ENCODE measurements at regions not wholly inside any gene's neighbourhood (a gene's known extent, or its start where the extent isn't known, plus 50 kb on each side); places are given as distances from the start of the nearest gene placed in this dataset.

DNA sequence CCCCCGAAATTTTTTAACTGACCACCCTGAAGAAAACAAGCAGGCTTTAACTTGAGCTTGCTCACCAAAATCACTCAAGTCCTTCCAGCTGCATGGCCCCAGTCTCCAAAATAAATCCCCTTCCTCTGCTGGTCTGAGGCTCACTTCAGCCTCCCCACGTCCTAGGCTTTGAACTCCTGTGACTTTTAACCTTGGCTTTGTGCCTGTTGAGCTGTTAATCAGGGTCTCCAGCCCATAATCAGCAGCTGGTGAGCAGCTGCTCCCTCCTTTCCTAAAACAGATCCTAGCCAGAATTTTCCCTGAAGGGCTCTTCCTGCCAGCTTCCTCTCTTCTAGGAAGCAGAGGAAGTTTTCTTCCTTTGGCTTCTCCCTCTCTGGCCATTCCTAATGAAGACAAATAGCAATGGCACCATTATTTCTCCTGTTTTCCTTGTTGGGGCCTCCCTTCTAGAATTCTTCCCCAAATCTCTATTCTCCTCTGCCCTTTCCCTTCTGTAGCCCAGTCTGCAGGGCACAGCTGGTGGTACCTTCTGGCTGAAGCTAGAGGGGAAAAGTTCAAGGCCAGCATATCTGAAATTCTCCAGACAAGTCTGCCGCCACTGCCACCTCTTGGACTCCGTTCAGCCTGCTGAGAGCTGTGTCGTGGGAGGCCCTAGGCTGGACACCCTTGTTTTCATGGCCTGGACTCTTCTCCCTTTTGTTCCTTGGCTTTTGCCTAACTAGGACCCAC lies 152.1 kb downstream of the NOC3L start:
- Histone ChIP-seq H3K36me3 (ENCODE audit: insufficient read depth, low read length) (no peaks in the 10 kb centered on the region), H3K27me3 (ENCODE audit: insufficient read depth, low read length) (no peaks in the 10 kb centered on the region), H3K9me2 (ENCODE audit: low read depth, low read length) (no peaks in the 10 kb centered on the region), H4K20me1 (ENCODE audit: insufficient read depth, low read length) (no peaks in the 10 kb centered on the region), H3K4me1 (ENCODE audit: insufficient read depth, low read length, severe bottlenecking) (no peaks in the 10 kb centered on the region), H3K4me3 (ENCODE audit: low read depth, low read length, poor library complexity, severe bottlenecking) (no peak overlapping the region), H3K9me3 (ENCODE audit: low read length) (no peaks in the 10 kb centered on the region), H2AFZ (ENCODE audit: low read length) (no peak overlapping the region), H3K9ac (ENCODE audit: low read length) (no peak overlapping the region), H3F3A (ENCODE audit: insufficient read depth, low read length) (no peaks in the 10 kb centered on the region), H3K4me2 (ENCODE audit: low read length) (no peak overlapping the region), H3K27ac (ENCODE audit: low read depth, low read length, poor library complexity, severe bottlenecking) (no peak overlapping the region), H3K79me2 (ENCODE audit: insufficient read depth, low read length) (no peaks in the 10 kb centered on the region)
- TF ChIP-seq EZH2 (IDR thresholded peaks at IDR 0.05; ENCODE audit: borderline replicate concordance, low read length), result no peak
- TF ChIP-seq, protein P1, sequence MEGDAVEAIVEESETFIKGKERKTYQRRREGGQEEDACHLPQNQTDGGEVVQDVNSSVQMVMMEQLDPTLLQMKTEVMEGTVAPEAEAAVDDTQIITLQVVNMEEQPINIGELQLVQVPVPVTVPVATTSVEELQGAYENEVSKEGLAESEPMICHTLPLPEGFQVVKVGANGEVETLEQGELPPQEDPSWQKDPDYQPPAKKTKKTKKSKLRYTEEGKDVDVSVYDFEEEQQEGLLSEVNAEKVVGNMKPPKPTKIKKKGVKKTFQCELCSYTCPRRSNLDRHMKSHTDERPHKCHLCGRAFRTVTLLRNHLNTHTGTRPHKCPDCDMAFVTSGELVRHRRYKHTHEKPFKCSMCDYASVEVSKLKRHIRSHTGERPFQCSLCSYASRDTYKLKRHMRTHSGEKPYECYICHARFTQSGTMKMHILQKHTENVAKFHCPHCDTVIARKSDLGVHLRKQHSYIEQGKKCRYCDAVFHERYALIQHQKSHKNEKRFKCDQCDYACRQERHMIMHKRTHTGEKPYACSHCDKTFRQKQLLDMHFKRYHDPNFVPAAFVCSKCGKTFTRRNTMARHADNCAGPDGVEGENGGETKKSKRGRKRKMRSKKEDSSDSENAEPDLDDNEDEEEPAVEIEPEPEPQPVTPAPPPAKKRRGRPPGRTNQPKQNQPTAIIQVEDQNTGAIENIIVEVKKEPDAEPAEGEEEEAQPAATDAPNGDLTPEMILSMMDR (IDR thresholded peaks at IDR 0.05; ENCODE audit: low read length), result no peak

DNA sequence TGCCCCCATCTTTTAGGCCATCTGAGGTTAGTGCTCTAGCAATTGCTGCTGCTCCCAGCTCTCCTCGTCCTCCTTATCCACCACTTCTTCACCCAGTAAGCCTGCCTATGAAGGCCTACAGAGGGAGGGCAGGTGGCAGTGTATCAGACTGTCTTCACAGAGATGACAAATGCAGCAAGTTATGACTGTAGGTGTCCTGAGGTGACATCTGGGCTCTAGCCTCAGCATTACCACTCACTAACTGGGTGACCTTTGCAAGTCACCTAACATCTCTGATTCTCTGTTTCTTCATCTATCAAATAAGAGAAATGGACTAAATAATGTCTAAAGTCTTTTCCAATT lies 151.6 kb downstream of the NOC3L start:
- Histone ChIP-seq H3K79me2 (ENCODE audit: insufficient read depth, low read length) (no peaks in the 10 kb centered on the region), H3K4me1 (ENCODE audit: insufficient read depth, low read length, severe bottlenecking) (no peaks in the 10 kb centered on the region), H3K27ac (ENCODE audit: low read depth, low read length, poor library complexity, severe bottlenecking) (no peak overlapping the region), H3K9me3 (ENCODE audit: low read length) (no peaks in the 10 kb centered on the region), H3K4me3 (ENCODE audit: low read depth, low read length, poor library complexity, severe bottlenecking) (no peak overlapping the region), H3F3A (ENCODE audit: insufficient read depth, low read length) (no peaks in the 10 kb centered on the region), H4K20me1 (ENCODE audit: insufficient read depth, low read length) (no peaks in the 10 kb centered on the region), H3K4me2 (ENCODE audit: low read length) (no peak overlapping the region), H3K36me3 (ENCODE audit: insufficient read depth, low read length) (no peaks in the 10 kb centered on the region), H3K9ac (ENCODE audit: low read length) (no peak overlapping the region), H3K9me2 (ENCODE audit: low read depth, low read length) (no peaks in the 10 kb centered on the region), H3K27me3 (ENCODE audit: insufficient read depth, low read length) (no peaks in the 10 kb centered on the region), H2AFZ (ENCODE audit: low read length) (no peak overlapping the region)
- TF ChIP-seq, protein P1 (IDR thresholded peaks at IDR 0.05; ENCODE audit: low read length), result no peak
- TF ChIP-seq EZH2 (IDR thresholded peaks at IDR 0.05; ENCODE audit: borderline replicate concordance, low read length), result no peak

DNA sequence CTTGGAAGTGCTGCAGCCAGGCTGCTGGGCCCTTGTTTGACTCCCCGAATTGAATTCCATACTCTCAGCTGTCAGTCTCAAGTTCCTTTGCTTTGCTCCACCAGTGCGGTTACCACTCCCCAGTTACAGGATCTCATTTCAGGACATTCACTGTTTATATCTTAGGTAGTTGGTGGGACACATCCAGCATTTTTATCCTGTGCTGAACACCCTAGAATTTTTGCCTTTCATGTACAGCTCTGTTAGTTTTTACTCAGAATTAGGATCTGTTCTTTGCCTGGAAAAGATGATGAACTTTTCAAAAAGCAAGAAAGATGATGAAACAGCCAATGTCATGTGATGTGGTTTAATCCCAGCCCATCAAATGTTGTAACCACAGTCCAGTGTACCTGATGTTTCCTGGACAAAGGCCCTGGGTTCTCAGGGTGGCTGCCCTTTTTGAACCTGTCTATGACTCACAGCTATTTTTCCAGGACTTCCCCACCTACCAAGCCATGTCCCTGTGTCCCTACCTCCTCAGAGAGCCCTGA lies 149.7 kb downstream of the NOC3L start:
- Histone ChIP-seq H3K9me3 (ENCODE audit: low read length) (no peaks in the 10 kb centered on the region), H3K4me3 (ENCODE audit: low read depth, low read length, poor library complexity, severe bottlenecking) (no peak overlapping the region), H3K9ac (ENCODE audit: low read length) (no peak overlapping the region), H3K4me1 (ENCODE audit: insufficient read depth, low read length, severe bottlenecking) (no peaks in the 10 kb centered on the region), H3K9me2 (ENCODE audit: low read depth, low read length) (no peaks in the 10 kb centered on the region), H4K20me1 (ENCODE audit: insufficient read depth, low read length) (no peaks in the 10 kb centered on the region), H3K27me3 (ENCODE audit: insufficient read depth, low read length) (no peaks in the 10 kb centered on the region), H2AFZ (ENCODE audit: low read length) (no peak overlapping the region), H3F3A (ENCODE audit: insufficient read depth, low read length) (no peaks in the 10 kb centered on the region), H3K27ac (ENCODE audit: low read depth, low read length, poor library complexity, severe bottlenecking) (no peak overlapping the region), H3K4me2 (ENCODE audit: low read length) (no peak overlapping the region), H3K79me2 (ENCODE audit: insufficient read depth, low read length) (no peaks in the 10 kb centered on the region), H3K36me3 (ENCODE audit: insufficient read depth, low read length) (no peaks in the 10 kb centered on the region)
- no peak for TF ChIP-seq EZH2 (IDR thresholded peaks at IDR 0.05; ENCODE audit: borderline replicate concordance, low read length)
- TF ChIP-seq, protein P1 (IDR thresholded peaks at IDR 0.05; ENCODE audit: low read length), result no peak

Measured in OCI-LY1 (cell line).